ENCODE measurements at regions not wholly inside any gene's neighbourhood (a gene's known extent, or its start where the extent isn't known, plus 50 kb on each side); places are given as distances from the start of the nearest gene placed in this dataset.

DNA sequence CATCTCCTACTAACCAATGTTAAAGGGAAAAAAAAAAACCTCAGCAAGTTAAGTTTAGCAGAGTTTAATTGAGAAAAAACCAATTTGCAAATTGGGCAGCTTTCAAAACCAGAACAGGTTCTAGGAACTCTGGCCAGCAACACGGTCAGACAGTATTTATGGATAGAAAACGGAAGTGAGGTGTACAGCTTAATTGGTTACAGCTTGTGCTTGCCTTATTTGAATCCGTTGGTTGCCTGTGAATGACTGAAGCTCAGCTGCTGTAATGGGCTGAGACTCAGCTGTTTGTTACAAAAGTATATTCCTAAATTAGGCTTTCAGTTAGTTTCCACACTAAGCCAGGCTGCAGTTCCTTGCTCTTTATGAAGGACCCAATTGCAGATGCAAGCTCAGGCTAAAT is 217.0 kb downstream of the SREK1 start:
- H3K27ac Mint-ChIP-seq = no peak overlapping the region
- H3K27me3 Mint-ChIP-seq (ENCODE audit: low read depth, poor library complexity) = no peaks in the 10 kb centered on the region
- no peak overlapping the region for H3K4me3 Mint-ChIP-seq
- TF ChIP-seq, protein P1, sequence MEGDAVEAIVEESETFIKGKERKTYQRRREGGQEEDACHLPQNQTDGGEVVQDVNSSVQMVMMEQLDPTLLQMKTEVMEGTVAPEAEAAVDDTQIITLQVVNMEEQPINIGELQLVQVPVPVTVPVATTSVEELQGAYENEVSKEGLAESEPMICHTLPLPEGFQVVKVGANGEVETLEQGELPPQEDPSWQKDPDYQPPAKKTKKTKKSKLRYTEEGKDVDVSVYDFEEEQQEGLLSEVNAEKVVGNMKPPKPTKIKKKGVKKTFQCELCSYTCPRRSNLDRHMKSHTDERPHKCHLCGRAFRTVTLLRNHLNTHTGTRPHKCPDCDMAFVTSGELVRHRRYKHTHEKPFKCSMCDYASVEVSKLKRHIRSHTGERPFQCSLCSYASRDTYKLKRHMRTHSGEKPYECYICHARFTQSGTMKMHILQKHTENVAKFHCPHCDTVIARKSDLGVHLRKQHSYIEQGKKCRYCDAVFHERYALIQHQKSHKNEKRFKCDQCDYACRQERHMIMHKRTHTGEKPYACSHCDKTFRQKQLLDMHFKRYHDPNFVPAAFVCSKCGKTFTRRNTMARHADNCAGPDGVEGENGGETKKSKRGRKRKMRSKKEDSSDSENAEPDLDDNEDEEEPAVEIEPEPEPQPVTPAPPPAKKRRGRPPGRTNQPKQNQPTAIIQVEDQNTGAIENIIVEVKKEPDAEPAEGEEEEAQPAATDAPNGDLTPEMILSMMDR (IDR thresholded peaks at IDR 0.05) = no peak
- peaks cover 9% of the 10 kb centered on the region for H3K4me1 Mint-ChIP-seq
- H3K9me3 Mint-ChIP-seq = no peaks in the 10 kb centered on the region
- H3K36me3 Mint-ChIP-seq (ENCODE audit: low read depth) = no peaks in the 10 kb centered on the region
- DNase-seq = no peak

DNA sequence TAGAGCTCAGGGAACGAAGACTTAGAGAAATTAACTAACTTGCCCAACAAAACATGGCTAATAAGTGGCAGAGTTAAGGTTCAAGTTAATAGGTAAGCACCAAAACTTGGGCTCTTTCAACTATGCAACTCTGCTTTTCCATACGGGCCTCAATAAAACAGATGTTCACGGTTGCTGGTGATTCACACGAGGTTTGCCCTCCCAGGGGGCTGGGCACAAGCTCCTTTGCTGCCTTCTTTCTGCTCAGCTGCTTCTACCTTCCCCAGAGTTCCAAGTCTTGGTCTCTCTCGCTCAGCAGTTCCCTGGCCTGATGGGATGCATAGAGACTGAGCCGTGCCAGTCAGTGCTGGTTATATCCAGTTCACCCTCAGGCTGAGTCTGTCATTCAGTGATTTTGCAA is 217.9 kb downstream of the SREK1 start:
- H3K27me3 Mint-ChIP-seq (ENCODE audit: low read depth, poor library complexity) = no peaks in the 10 kb centered on the region
- H3K36me3 Mint-ChIP-seq (ENCODE audit: low read depth) = no peaks in the 10 kb centered on the region
- peaks cover 10% of the 10 kb centered on the region for H3K4me1 Mint-ChIP-seq
- H3K9me3 Mint-ChIP-seq = no peaks in the 10 kb centered on the region
- no peak overlapping the region for H3K4me3 Mint-ChIP-seq
- no peak for DNase-seq
- TF ChIP-seq, protein P1 (IDR thresholded peaks at IDR 0.05) = no peak
- H3K27ac Mint-ChIP-seq = no peak overlapping the region

DNA sequence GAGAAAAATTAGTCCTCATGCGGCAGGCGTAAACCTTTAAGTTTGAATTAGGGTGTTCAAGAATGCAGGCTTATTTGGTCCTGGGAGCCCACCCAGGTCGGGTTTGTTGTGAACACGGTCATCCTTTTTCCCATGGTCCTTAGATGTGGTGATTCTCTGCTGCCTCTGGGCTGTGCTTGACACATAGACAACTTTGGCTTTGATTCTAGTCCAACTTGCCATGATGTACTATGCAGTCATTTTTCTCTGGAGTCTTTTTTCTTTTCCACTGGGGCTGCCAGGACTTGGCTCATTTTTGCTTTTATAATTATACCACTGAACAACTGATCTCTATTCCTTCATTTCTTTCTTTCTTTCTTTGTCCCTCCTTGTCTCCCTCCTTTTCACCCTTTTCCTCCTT is 218.6 kb downstream of the SREK1 start:
- DNase-seq = no peak
- Mint-ChIP-seq H3K36me3 (ENCODE audit: low read depth) (no peaks in the 10 kb centered on the region), H3K4me3 (no peak overlapping the region), H3K9me3 (no peaks in the 10 kb centered on the region), H3K4me1 (peaks cover 5% of the 10 kb centered on the region), H3K27ac (no peak overlapping the region), H3K27me3 (ENCODE audit: low read depth, poor library complexity) (no peaks in the 10 kb centered on the region)
- TF ChIP-seq, protein P1 (IDR thresholded peaks at IDR 0.05) = no peak

DNA sequence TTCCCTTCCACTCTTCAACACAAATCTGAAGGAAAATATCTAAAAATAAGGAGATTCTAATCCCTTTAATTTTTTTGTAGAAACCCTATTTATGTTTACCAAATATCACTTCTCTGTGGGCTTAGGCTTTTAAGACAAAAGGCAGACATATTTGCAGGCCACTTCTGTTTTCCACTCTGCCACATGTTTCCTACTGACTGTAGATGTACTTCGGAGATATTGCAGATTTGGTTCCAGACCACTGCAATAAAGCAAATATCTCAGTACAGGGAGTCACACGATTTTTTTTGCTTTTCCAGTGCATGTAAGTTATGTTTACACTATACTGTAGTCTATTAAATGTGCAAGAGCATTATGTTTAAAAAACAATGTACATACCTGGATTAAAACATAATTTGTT is 219.0 kb downstream of the SREK1 start:
- TF ChIP-seq, protein P1 (IDR thresholded peaks at IDR 0.05) = no peak
- Mint-ChIP-seq H3K4me3 (no peak overlapping the region), H3K36me3 (ENCODE audit: low read depth) (no peaks in the 10 kb centered on the region), H3K27ac (no peak overlapping the region), H3K9me3 (no peaks in the 10 kb centered on the region), H3K4me1 (peaks cover 5% of the 10 kb centered on the region), H3K27me3 (ENCODE audit: low read depth, poor library complexity) (peaks cover under 1% of the 10 kb centered on the region)
- DNase-seq = no peak

DNA sequence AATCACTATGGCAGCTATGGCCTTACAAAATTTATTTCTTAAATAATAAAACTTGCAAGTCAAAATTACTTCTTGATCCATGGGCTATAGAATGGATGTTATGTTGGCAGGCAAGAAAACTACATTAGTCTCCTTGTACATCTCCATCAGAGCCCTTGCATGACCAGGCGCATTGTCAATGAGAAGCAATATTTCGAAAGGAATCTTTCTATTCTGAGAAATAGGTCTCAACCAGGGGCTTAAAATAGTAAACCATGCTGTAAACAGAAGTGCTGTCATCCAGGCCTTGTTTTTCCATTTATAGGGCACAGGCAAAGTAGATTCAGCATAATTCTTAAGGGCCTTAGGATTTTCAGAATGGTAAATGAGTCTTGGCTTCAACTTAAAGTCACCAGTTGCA is 220.1 kb downstream of the SREK1 start:
- Mint-ChIP-seq H3K27ac (no peak overlapping the region), H3K36me3 (ENCODE audit: low read depth) (no peaks in the 10 kb centered on the region), H3K27me3 (ENCODE audit: low read depth, poor library complexity) (peaks cover 3% of the 10 kb centered on the region), H3K4me3 (no peak overlapping the region), H3K9me3 (no peaks in the 10 kb centered on the region), H3K4me1 (peaks cover 5% of the 10 kb centered on the region)
- DNase-seq = no peak
- TF ChIP-seq, protein P1 (IDR thresholded peaks at IDR 0.05) = no peak

DNA sequence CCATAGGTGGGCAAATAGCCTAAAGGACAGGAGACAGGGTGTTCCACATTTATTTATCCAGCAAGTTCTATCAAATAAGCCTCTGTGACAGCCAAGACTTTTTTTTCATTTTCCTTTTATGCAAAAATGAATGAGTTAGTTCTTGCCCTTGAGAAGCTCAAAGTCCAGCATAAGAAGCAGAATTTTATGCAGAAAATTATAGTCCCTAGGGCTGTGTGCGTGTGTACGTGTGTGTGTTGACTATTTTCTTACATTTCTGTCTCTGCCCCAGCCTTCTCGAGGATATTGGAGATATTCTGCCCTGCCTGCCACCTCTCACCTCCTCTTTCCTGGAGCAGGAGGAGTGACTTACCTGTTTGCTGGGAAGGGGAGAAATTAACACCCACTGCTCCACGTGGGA is 221.9 kb downstream of the SREK1 start:
- Mint-ChIP-seq H3K27ac (no peak overlapping the region), H3K9me3 (no peaks in the 10 kb centered on the region), H3K4me3 (no peak overlapping the region), H3K36me3 (ENCODE audit: low read depth) (no peaks in the 10 kb centered on the region), H3K27me3 (ENCODE audit: low read depth, poor library complexity) (peaks cover 3% of the 10 kb centered on the region), H3K4me1 (peaks cover 5% of the 10 kb centered on the region)
- no peak for DNase-seq
- TF ChIP-seq, protein P1 (IDR thresholded peaks at IDR 0.05) = no peak
